ENCODE measurements at regions not wholly inside any gene's neighbourhood (a gene's known extent, or its start where the extent isn't known, plus 50 kb on each side); places are given as distances from the start of the nearest gene placed in this dataset.

DNA sequence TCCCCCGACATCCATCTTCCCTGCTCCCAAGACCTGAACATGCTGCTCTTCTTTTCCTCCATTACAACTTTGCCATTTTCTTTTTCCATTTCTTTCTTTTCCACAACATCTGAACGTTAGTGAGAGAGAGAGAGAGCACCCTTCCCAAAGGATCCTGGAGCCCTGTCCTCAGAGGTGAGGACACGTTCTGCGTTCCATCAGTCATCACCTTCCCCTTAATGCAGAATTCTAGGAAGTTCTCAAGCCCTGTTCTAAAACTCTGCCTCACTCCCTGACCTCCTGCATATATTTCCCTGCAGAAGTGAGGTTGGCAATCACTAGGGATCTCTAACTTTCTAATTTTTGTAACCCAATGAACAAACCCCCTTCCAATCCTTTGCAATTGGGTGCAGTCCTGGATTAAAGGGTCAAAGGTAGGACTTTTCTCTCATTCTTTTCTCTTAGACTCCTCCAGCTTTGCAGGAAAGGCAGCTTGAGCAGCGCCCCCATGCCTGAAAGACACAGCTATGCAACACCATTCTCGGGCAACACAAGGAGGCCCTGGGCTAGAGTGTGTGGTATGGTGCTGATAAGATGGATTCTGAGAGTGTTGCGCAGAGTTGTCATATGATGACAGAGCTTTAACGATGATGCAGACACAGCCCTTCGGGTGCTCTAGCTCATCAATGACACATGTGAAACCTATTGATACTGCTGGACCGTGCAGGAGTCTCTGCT is 59.2 kb upstream of the TNR start:
- no peak overlapping the region for H3K9ac ChIP-seq (ENCODE audit: insufficient read length, low read depth)
- TF ChIP-seq ZNF274 (IDR thresholded peaks at IDR 0.05; ENCODE audit: low read depth, low read length) (no peak), SUZ12 (IDR thresholded peaks at IDR 0.05; ENCODE audit: extremely low read depth, insufficient read depth, insufficient read length) (no peak), YY1 (IDR thresholded peaks at IDR 0.05; ENCODE audit: insufficient read depth, insufficient read length) (no peak)
- no peaks in the 10 kb centered on the region for H3K9me3 ChIP-seq (ENCODE audit: insufficient read depth, low read length)
- H3K4me1 ChIP-seq (ENCODE audit: insufficient read depth, insufficient read length): no peaks in the 10 kb centered on the region
- H3K4me3 ChIP-seq (ENCODE audit: insufficient read length, low read depth): no peak overlapping the region
- no peaks in the 10 kb centered on the region for H3K27me3 ChIP-seq (ENCODE audit: insufficient read depth, insufficient read length)
- no peak for DNase-seq (ENCODE audit: low read depth, low spot score)
- no peaks in the 10 kb centered on the region for H3K36me3 ChIP-seq (ENCODE audit: insufficient read depth, insufficient read length, low read length)

DNA sequence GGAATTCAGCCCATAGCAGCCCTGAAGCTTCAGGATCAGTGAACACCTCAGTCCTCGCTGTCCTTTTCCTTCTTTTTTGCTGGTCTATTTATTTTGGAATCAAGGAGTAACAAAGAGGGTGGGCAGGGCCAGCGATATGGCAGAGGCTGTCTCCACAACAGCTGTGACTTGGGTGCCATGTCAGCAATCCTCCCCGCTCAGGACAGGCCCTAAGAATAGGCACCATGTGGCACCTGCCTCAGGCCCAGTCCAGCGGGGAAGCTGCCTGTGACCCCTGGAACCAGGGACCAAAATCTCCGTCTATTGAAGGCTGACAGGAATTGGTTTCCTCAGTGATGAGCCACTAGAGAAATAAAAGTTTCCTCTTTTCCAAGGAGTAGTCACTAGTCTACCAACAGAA is 58.6 kb upstream of the TNR start:
- Histone ChIP-seq H3K4me3 (ENCODE audit: insufficient read length, low read depth) (no peak overlapping the region), H3K4me1 (ENCODE audit: insufficient read depth, insufficient read length) (peaks cover 3% of the 10 kb centered on the region), H3K9ac (ENCODE audit: insufficient read length, low read depth) (no peak overlapping the region), H3K36me3 (ENCODE audit: insufficient read depth, insufficient read length, low read length) (no peaks in the 10 kb centered on the region), H3K27me3 (ENCODE audit: insufficient read depth, insufficient read length) (no peaks in the 10 kb centered on the region), H3K9me3 (ENCODE audit: insufficient read depth, low read length) (no peaks in the 10 kb centered on the region)
- no peak for DNase-seq (ENCODE audit: low read depth, low spot score)
- TF ChIP-seq SUZ12 (IDR thresholded peaks at IDR 0.05; ENCODE audit: extremely low read depth, insufficient read depth, insufficient read length) (no peak), ZNF274 (IDR thresholded peaks at IDR 0.05; ENCODE audit: low read depth, low read length) (no peak), YY1 (IDR thresholded peaks at IDR 0.05; ENCODE audit: insufficient read depth, insufficient read length) (no peak)

DNA sequence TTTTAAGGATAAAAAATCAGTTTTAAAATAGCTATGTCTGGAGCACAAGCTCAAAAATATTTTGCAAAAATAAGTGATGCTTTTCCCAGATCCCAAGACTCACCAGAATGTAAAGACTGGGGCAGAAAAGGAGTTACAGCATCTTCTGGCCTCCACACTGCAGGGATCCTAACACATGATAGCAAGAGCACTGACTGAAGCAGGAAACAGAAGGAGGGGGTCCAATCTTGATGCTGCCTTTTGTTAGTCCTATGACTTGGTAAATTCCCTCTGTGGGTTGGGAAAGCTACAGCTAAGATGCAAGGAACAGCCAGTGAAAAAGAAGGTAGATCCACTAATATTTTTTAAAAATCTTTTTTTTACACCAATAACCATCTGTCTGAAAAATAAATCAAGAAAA is 54.2 kb upstream of the TNR start:
- TF ChIP-seq YY1 (IDR thresholded peaks at IDR 0.05; ENCODE audit: insufficient read depth, insufficient read length) (no peak), ZNF274 (IDR thresholded peaks at IDR 0.05; ENCODE audit: low read depth, low read length) (no peak), SUZ12 (IDR thresholded peaks at IDR 0.05; ENCODE audit: extremely low read depth, insufficient read depth, insufficient read length) (no peak)

DNA sequence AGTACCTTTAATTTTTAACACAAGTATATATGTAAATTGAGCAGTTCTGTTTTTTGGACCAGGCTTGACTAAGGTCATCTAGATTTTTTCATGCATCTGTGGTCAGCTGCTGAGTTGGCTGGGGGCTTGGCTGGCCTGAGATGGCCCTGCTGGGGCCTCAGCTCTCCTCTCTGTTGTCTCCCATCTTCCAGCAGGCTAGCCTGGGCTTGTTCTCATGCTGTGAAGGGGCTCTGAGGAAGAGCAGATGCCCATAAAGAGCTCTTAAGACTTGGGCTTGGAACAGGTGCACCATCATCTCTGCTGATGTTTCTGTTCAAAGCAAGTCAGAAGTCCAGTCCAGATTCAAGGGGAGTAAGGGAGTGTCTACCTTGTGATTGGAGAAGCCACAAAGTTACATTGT is 51.2 kb upstream of the TNR start:
- no peak overlapping the region for H3K4me3 ChIP-seq (ENCODE audit: insufficient read length, low read depth)
- no peaks in the 10 kb centered on the region for H3K9me3 ChIP-seq (ENCODE audit: insufficient read depth, low read length)
- H3K27me3 ChIP-seq (ENCODE audit: insufficient read depth, insufficient read length): no peaks in the 10 kb centered on the region
- H3K9ac ChIP-seq (ENCODE audit: insufficient read length, low read depth): no peak overlapping the region
- H3K4me1 ChIP-seq (ENCODE audit: insufficient read depth, insufficient read length): peaks cover 4% of the 10 kb centered on the region
- H3K36me3 ChIP-seq (ENCODE audit: insufficient read depth, insufficient read length, low read length): no peaks in the 10 kb centered on the region
- TF ChIP-seq SUZ12 (IDR thresholded peaks at IDR 0.05; ENCODE audit: extremely low read depth, insufficient read depth, insufficient read length): no peak
- TF ChIP-seq ZNF274 (IDR thresholded peaks at IDR 0.05; ENCODE audit: low read depth, low read length): no peak
- no peak for TF ChIP-seq YY1 (IDR thresholded peaks at IDR 0.05; ENCODE audit: insufficient read depth, insufficient read length)
- DNase-seq (ENCODE audit: low read depth, low spot score): no peak

More for the DNA sequence above, 54.2 kb upstream of the TNR start:
- H3K4me1 ChIP-seq (ENCODE audit: insufficient read depth, insufficient read length): peaks cover 4% of the 10 kb centered on the region
- H3K9ac ChIP-seq (ENCODE audit: insufficient read length, low read depth): no peak overlapping the region
- no peaks in the 10 kb centered on the region for H3K36me3 ChIP-seq (ENCODE audit: insufficient read depth, insufficient read length, low read length)
- H3K9me3 ChIP-seq (ENCODE audit: insufficient read depth, low read length): no peaks in the 10 kb centered on the region
- no peaks in the 10 kb centered on the region for H3K27me3 ChIP-seq (ENCODE audit: insufficient read depth, insufficient read length)
- no peak overlapping the region for H3K4me3 ChIP-seq (ENCODE audit: insufficient read length, low read depth)
- peak; percentile 82 for DNase-seq (ENCODE audit: low read depth, low spot score)

DNA sequence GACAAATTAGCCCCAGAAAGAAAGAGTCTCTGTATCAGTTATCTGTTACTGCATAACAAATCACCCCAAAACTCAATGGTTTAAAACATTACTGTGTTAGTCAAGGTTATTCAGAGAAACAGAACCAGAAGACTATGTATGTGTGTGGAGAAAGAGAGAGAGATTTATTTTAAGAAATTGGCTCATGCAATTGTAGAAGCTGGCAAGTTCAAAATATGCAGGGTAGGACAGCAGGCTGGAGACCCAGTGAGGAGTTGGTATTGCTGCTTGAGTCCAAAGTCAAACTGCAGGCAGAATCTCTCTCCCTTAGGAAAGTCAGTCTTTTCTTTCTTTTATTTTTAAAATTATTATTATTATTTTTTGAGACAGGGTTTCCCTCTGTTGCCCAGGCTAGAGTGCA is 50.2 kb upstream of the TNR start:
- Histone ChIP-seq H3K4me3 (ENCODE audit: insufficient read length, low read depth) (no peak overlapping the region), H3K9ac (ENCODE audit: insufficient read length, low read depth) (no peak overlapping the region), H3K27me3 (ENCODE audit: insufficient read depth, insufficient read length) (no peaks in the 10 kb centered on the region), H3K9me3 (ENCODE audit: insufficient read depth, low read length) (no peaks in the 10 kb centered on the region), H3K4me1 (ENCODE audit: insufficient read depth, insufficient read length) (peaks cover 4% of the 10 kb centered on the region), H3K36me3 (ENCODE audit: insufficient read depth, insufficient read length, low read length) (no peaks in the 10 kb centered on the region)
- no peak for DNase-seq (ENCODE audit: low read depth, low spot score)
- no peak for TF ChIP-seq YY1 (IDR thresholded peaks at IDR 0.05; ENCODE audit: insufficient read depth, insufficient read length)
- TF ChIP-seq ZNF274 (IDR thresholded peaks at IDR 0.05; ENCODE audit: low read depth, low read length): no peak
- TF ChIP-seq SUZ12 (IDR thresholded peaks at IDR 0.05; ENCODE audit: extremely low read depth, insufficient read depth, insufficient read length): no peak

Measured in NT2/D1 (cell line).